ENCODE measurements at regions not wholly inside any gene's neighbourhood (a gene's known extent, or its start where the extent isn't known, plus 50 kb on each side); places are given as distances from the start of the nearest gene placed in this dataset.

- TF ChIP-seq POLR2A (IDR thresholded peaks at IDR 0.05) (no peak), CTCF (IDR thresholded peaks at IDR 0.05) (no peak)
Observed at GRCh38 chr13:34214686-34215085, 396.7 kb downstream of the RFC3 start.
